DND-41 (cell line): ENCODE measurements at regions not wholly inside any gene's neighbourhood (a gene's known extent, or its start where the extent isn't known, plus 50 kb on each side); places are given as distances from the start of the nearest gene placed in this dataset.

Source experiments
- CTCF ChIP-seq: IDR thresholded peaks from 2 replicates; pipeline ENCODE4 v1.5.1; 2012; ENCODE audit warnings: borderline replicate concordance, low read length, moderate library complexity, mild to moderate bottlenecking; ENCODE audit not compliant: poor library complexity, severe bottlenecking; ENCODE audit errors: extremely low read depth
- EZH2 ChIP-seq: IDR thresholded peaks from 3 replicates; pipeline ENCODE4 v1.6.1; 2012; ENCODE audit warnings: borderline replicate concordance, low read depth, mild to moderate bottlenecking, moderate library complexity, low read length, inconsistent platforms; ENCODE audit not compliant: severe bottlenecking

- no peak for TF ChIP-seq CTCF
- no peak for TF ChIP-seq EZH2
Measured at GRCh38 chr6:14754751-14755513, 490.9 kb upstream of the JARID2 start.
